ENCODE measurements at regions not wholly inside any gene's neighbourhood (a gene's known extent, or its start where the extent isn't known, plus 50 kb on each side); places are given as distances from the start of the nearest gene placed in this dataset.

DNA sequence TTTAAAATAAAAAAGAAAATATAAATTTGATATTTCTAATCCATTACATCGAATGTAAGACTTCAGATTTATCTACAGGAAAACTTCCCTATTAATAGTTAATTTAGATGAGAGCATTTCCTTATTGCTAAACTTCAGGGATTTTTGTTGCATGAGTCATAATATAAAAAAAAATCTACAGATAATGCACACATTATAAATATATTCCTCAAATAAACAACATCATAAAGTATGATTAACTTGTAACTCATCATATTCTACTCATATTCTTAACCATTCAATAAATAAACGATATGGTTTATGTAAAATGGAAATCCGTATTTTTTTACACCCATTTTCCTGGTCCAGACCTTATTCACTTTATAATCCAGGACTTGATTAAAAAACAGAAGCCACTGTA is 477.0 kb downstream of the EPHA3 start:
- DNase-seq (ENCODE audit: low spot score), result no peak
- FAIRE-seq, result no peak
- Histone ChIP-seq H3K9me3 (ENCODE audit: low read length) (no peaks in the 10 kb centered on the region), H3K4me3 (replicated peaks in 1 of 3; ENCODE audit: insufficient read depth in 1 of 3, low read depth in 2 of 3, low read length in 3 of 3) (no peak overlapping the region), H3K4me2 (ENCODE audit: low read depth, low read length) (no peak overlapping the region), H3K9ac (ENCODE audit: insufficient read depth, low read depth, low read length) (no peak overlapping the region), H4K20me1 (ENCODE audit: insufficient read depth, low read length) (no peaks in the 10 kb centered on the region), H3K36me3 (replicated peaks in 1 of 2; ENCODE audit: control insufficient read depth in 1 of 2, insufficient read depth in 2 of 2, low read length in 2 of 2) (no peaks in the 10 kb centered on the region), H3K27ac (ENCODE audit: extremely low read length, insufficient read depth, low read length) (no peak overlapping the region), H2AFZ (ENCODE audit: low read length) (no peak overlapping the region), H3K79me2 (ENCODE audit: insufficient read depth, low read length) (no peaks in the 10 kb centered on the region), H3K4me1 (ENCODE audit: insufficient read depth, low read length) (no peaks in the 10 kb centered on the region), H3K27me3 (ENCODE audit: control insufficient read depth in 1 of 2, insufficient read depth in 2 of 2, low read length in 2 of 2) (no peaks in the 10 kb centered on the region)
- POLR2A ChIA-PET, result no interaction called here
- no TSS peak for BruUV-seq (replicated peaks)
- TF ChIP-seq ZNF644 (CRISPR knock-in tag; IDR thresholded peaks at IDR 0.05; ENCODE audit: low read depth) (no peak), KAT8 (CRISPR knock-in tag; IDR thresholded peaks at IDR 0.05) (no peak), ZNF737 (CRISPR knock-in tag; IDR thresholded peaks at IDR 0.05; ENCODE audit: borderline replicate concordance) (no peak)
- TF ChIP-seq, protein P1, sequence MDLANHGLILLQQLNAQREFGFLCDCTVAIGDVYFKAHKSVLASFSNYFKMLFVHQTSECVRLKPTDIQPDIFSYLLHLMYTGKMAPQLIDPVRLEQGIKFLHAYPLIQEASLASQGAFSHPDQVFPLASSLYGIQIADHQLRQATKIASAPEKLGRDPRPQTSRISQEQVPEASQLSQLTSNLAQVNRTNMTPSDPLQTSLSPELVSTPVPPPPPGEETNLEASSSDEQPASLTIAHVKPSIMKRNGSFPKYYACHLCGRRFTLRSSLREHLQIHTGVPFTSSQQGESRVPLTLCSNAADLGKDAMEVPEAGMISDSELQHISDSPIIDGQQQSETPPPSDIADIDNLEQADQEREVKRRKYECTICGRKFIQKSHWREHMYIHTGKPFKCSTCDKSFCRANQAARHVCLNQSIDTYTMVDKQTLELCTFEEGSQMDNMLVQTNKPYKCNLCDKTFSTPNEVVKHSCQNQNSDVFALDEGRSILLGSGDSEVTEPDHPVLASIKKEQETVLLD (CRISPR knock-in tag; IDR thresholded peaks at IDR 0.05; ENCODE audit: low read depth), result no peak
- TF ChIP-seq, protein P2, sequence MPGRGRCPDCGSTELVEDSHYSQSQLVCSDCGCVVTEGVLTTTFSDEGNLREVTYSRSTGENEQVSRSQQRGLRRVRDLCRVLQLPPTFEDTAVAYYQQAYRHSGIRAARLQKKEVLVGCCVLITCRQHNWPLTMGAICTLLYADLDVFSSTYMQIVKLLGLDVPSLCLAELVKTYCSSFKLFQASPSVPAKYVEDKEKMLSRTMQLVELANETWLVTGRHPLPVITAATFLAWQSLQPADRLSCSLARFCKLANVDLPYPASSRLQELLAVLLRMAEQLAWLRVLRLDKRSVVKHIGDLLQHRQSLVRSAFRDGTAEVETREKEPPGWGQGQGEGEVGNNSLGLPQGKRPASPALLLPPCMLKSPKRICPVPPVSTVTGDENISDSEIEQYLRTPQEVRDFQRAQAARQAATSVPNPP (CRISPR knock-in tag; IDR thresholded peaks at IDR 0.05), result no peak
- TF ChIP-seq, protein P3, sequence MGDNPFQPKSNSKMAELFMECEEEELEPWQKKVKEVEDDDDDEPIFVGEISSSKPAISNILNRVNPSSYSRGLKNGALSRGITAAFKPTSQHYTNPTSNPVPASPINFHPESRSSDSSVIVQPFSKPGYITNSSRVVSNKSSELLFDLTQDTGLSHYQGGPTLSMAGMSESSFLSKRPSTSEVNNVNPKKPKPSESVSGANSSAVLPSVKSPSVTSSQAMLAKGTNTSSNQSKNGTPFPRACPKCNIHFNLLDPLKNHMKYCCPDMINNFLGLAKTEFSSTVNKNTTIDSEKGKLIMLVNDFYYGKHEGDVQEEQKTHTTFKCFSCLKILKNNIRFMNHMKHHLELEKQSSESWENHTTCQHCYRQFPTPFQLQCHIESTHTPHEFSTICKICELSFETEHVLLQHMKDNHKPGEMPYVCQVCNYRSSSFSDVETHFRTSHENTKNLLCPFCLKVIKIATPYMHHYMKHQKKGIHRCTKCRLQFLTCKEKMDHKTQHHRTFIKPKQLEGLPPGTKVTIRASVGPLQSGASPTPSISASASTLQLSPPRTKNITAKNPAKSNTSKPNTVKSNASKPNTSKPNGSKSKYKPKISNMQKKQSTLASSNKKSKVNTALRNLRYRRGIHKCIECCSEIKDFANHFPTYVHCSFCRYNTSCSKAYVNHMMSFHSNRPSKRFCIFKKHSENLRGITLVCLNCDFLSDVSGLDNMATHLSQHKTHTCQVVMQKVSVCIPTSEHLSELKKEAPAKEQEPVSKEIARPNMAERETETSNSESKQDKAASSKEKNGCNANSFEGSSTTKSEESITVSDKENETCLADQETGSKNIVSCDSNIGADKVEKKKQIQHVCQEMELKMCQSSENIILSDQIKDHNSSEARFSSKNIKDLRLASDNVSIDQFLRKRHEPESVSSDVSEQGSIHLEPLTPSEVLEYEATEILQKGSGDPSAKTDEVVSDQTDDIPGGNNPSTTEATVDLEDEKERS (CRISPR knock-in tag; IDR thresholded peaks at IDR 0.05), result no peak
- in situ Hi-C loops (cut with HindIII; ENCODE audit: extremely low pct_ligation_motif_present, low pct_unique_long_range_greater_than_20kb) (no loop called here), intact Hi-C loops (cut with micrococcal nuclease; ENCODE audit: unreplicated experiment) (no loop called here)
- CTCF ChIA-PET (ENCODE audit: low intra/inter-chr PET ratio, low total read pairs), result no interaction called here
- 6% methylated on average over 3 of the region's 3 CpGs for WGBS (ENCODE audit: low lambda C conversion rate)
- ATAC-seq, result no peak

Measured in HepG2 (cell line).